ENCODE measurements at regions not wholly inside any gene's neighbourhood (a gene's known extent, or its start where the extent isn't known, plus 50 kb on each side); places are given as distances from the start of the nearest gene placed in this dataset.

DNA sequence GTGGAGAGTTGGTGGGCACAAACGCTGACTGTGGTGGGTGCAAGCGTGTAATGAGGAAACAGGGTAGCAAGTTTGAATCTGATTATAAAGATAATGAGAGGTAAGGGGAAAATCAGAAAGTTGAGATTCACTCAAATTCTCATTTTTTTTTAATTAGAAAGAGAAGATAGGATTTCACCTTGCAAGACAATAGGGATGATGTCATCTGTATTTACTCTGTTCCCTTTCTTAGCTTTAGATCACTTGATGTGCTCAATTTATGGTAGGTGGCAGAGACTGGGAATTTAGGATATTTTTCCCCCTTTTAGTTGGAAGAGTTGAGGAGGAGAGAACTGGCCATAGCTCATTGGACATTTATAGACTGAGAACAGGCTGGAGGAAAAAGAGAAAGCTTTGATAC is 363.6 kb downstream of the AEBP2 start:
- TF ChIP-seq, protein P1, sequence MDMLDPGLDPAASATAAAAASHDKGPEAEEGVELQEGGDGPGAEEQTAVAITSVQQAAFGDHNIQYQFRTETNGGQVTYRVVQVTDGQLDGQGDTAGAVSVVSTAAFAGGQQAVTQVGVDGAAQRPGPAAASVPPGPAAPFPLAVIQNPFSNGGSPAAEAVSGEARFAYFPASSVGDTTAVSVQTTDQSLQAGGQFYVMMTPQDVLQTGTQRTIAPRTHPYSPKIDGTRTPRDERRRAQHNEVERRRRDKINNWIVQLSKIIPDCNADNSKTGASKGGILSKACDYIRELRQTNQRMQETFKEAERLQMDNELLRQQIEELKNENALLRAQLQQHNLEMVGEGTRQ (IDR thresholded peaks at IDR 0.05; ENCODE audit: low read depth, low read length): no peak
- TF ChIP-seq CTCF (conservative IDR thresholded peaks at IDR 0.05; ENCODE audit: low read depth, low read length): no peak
- no peak for TF ChIP-seq FOS (IDR thresholded peaks at IDR 0.05; ENCODE audit: low read depth, low read length)
- no peak for TF ChIP-seq POLR2A (IDR thresholded peaks at IDR 0.05; ENCODE audit: low read depth, low read length)
- no peak for TF ChIP-seq MAZ (IDR thresholded peaks at IDR 0.05; ENCODE audit: borderline replicate concordance, low read depth, low read length)
- no peak for TF ChIP-seq BHLHE40 (IDR thresholded peaks at IDR 0.05; ENCODE audit: low read depth, low read length)
- no peak for TF ChIP-seq RAD21 (IDR thresholded peaks at IDR 0.05; ENCODE audit: low read length)
- no peak for TF ChIP-seq RFX5 (IDR thresholded peaks at IDR 0.05; ENCODE audit: low read depth, low read length)
- TF ChIP-seq MAFK (IDR thresholded peaks at IDR 0.05; ENCODE audit: low read depth, low read length): no peak
- no peak for TF ChIP-seq MXI1 (IDR thresholded peaks at IDR 0.05; ENCODE audit: borderline replicate concordance, low read depth, low read length)
- TF ChIP-seq CEBPB (IDR thresholded peaks at IDR 0.05; ENCODE audit: low read depth, low read length): no peak
- no peak for TF ChIP-seq SMC3 (IDR thresholded peaks at IDR 0.05; ENCODE audit: low read depth, low read length)
